Loucy (cell line): ENCODE measurements at regions not wholly inside any gene's neighbourhood (a gene's known extent, or its start where the extent isn't known, plus 50 kb on each side); places are given as distances from the start of the nearest gene placed in this dataset.

ENCODE experiments used
- H2AFZ ChIP-seq: fragments of 200-600 bp; sonication (generic); 2 replicates; pipeline ENCODE4 v1.6.0; 2016; ENCODE audit warnings: antibody characterized with exemption, mild to moderate bottlenecking, low read length, moderate library complexity
- H3F3A ChIP-seq: fragments of 200-600 bp; 2 replicates; pipeline ENCODE4 v1.6.0; 2016; ENCODE audit warnings: antibody characterized with exemption, low read depth, mild to moderate bottlenecking
- H3K27me3 ChIP-seq: fragments of 200-600 bp; sonication (generic); 2 replicates; pipeline ENCODE4 v1.6.1; 2014; ENCODE audit warnings: low read length, mild to moderate bottlenecking; ENCODE audit not compliant: insufficient read depth, poor library complexity, severe bottlenecking
- H3K36me3 ChIP-seq: fragments of 200-600 bp; sonication (generic); 2 replicates; pipeline ENCODE4 v1.6.1; 2016; ENCODE audit warnings: low read length; ENCODE audit not compliant: insufficient read depth
- H3K4me1 ChIP-seq: fragments of 200-600 bp; sonication (generic); 2 replicates; pipeline ENCODE4 v1.5.1; 2014; ENCODE audit warnings: low read length, mild to moderate bottlenecking; ENCODE audit not compliant: insufficient read depth, poor library complexity, severe bottlenecking
- H3K4me2 ChIP-seq: fragments of 200-600 bp; sonication (generic); 2 replicates; pipeline ENCODE4 v1.6.0; 2014; ENCODE audit warnings: antibody characterized with exemption, low read length, low read depth, mild to moderate bottlenecking; ENCODE audit not compliant: poor library complexity, severe bottlenecking
- H3K4me3 ChIP-seq: fragments of 200-600 bp; sonication (generic); 2 replicates; pipeline ENCODE4 v1.5.1; 2014; ENCODE audit warnings: low read length, mild to moderate bottlenecking, mixed read lengths; ENCODE audit not compliant: poor library complexity, severe bottlenecking
- H3K79me2 ChIP-seq: fragments of 200-600 bp; sonication (generic); 2 replicates; pipeline ENCODE4 v1.6.1; 2014; ENCODE audit warnings: low read length; ENCODE audit not compliant: insufficient read depth
- H3K9ac ChIP-seq: fragments of 200-600 bp; sonication (generic); 2 replicates; pipeline ENCODE4 v1.6.0; 2014; ENCODE audit warnings: mild to moderate bottlenecking, low read depth, low read length, moderate library complexity; ENCODE audit not compliant: poor library complexity, severe bottlenecking
- H3K9me2 ChIP-seq: fragments of 200-600 bp; sonication (generic); replicated peaks from 2 replicates; pipeline ENCODE4 v1.6.1; 2016; ENCODE audit warnings: low read depth, low read length, mixed read lengths
- H3K9me3 ChIP-seq: fragments of 200-600 bp; sonication (generic); 2 replicates; pipeline ENCODE4 v1.6.1; 2014; ENCODE audit warnings: mild to moderate bottlenecking, antibody characterized with exemption, low read length, low read depth; ENCODE audit not compliant: insufficient read depth
- H4K20me1 ChIP-seq: fragments of 200-600 bp; sonication (generic); 2 replicates; pipeline ENCODE4 v1.6.0; 2014; ENCODE audit warnings: antibody characterized with exemption, low read length, mild to moderate bottlenecking; ENCODE audit not compliant: insufficient read depth, poor library complexity, severe bottlenecking
- EZH2phosphoT487 ChIP-seq: fragments of 200-600 bp; IDR thresholded peaks from 2 replicates; pipeline ENCODE4 v1.6.1; 2018; ENCODE audit warnings: antibody characterized with exemption, mild to moderate bottlenecking, moderate library complexity, borderline replicate concordance
- TF ChIP-seq, protein P1 (sequence below): fragments of 200-600 bp; sonication (generic); conservative IDR thresholded peaks from 2 replicates; pipeline ENCODE4 v1.5.1; 2014; ENCODE audit warnings: mild to moderate bottlenecking, antibody characterized with exemption, low read length

DNA sequence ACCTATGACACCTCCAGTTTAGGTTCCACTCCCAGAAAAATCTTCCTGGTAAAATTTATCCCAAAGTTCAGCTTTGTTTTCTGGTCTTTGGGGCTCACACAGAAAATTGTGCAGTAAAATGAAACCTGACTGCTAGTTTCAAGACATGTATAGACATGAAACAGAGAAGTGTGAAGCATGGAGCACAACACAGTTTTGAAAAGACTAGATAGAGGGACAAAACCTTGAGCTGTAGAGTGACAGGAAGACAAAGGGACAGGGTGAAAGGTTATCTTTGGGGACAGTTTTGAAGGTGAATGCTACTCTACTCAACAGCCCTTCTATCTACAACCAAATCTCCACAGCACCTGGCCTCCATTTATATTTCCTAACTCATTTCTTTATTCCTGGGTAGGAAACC is 352.6 kb downstream of the RBM43 start:
- Histone ChIP-seq H3K4me1 (peaks cover 1% of the 10 kb centered on the region), H3K9me3 (peaks cover 7% of the 10 kb centered on the region; the same call in 1 of the 2 replicates)

DNA sequence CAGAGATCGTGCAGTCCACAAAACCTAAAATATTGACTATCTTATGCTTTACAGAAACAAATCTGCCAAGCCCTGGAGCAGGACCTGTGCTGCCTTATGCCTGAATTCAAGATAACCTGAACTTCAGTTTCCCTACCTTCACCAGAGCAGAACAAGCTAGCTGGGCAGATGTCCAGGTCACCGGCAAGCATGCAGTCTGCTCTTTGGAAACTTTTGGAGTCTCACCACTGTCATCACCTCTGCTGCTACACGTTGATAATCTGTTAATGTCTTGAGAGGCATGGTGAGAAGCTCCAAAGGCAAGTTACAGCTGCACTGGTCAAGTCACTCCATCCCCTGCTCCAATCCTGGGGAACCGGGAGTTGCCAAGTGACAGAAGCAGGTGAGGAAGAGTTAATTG is 354.2 kb downstream of the RBM43 start:
- Histone ChIP-seq H3K79me2 (no peaks in the 10 kb centered on the region), H3K9ac (no peak overlapping the region), H3F3A (no peaks in the 10 kb centered on the region), H3K9me3 (peaks cover 7% of the 10 kb centered on the region; the same call in 1 of the 2 replicates), H3K36me3 (no peaks in the 10 kb centered on the region), H2AFZ (no peak overlapping the region), H3K9me2 (no peaks in the 10 kb centered on the region), H3K4me3 (no peak overlapping the region), H4K20me1 (no peaks in the 10 kb centered on the region), H3K4me2 (no peak overlapping the region), H3K4me1 (peaks cover 16% of the 10 kb centered on the region), H3K27me3 (no peaks in the 10 kb centered on the region)
- no peak for TF ChIP-seq EZH2phosphoT487
- TF ChIP-seq, protein P1, sequence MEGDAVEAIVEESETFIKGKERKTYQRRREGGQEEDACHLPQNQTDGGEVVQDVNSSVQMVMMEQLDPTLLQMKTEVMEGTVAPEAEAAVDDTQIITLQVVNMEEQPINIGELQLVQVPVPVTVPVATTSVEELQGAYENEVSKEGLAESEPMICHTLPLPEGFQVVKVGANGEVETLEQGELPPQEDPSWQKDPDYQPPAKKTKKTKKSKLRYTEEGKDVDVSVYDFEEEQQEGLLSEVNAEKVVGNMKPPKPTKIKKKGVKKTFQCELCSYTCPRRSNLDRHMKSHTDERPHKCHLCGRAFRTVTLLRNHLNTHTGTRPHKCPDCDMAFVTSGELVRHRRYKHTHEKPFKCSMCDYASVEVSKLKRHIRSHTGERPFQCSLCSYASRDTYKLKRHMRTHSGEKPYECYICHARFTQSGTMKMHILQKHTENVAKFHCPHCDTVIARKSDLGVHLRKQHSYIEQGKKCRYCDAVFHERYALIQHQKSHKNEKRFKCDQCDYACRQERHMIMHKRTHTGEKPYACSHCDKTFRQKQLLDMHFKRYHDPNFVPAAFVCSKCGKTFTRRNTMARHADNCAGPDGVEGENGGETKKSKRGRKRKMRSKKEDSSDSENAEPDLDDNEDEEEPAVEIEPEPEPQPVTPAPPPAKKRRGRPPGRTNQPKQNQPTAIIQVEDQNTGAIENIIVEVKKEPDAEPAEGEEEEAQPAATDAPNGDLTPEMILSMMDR = no peak

More for the DNA sequence above, 352.6 kb downstream of the RBM43 start:
- H3K27me3 ChIP-seq = no peaks in the 10 kb centered on the region
- H3K4me3 ChIP-seq = no peak overlapping the region
- 0 out of 2 replicates have a peak overlapping the region, but pooled peaks have one; percentile 5 for H2AFZ ChIP-seq
- H3K9ac ChIP-seq = no peak overlapping the region
- no peaks in the 10 kb centered on the region for H4K20me1 ChIP-seq
- H3K9me2 ChIP-seq = no peaks in the 10 kb centered on the region
- H3K79me2 ChIP-seq = no peaks in the 10 kb centered on the region
- no peak for TF ChIP-seq EZH2phosphoT487
- TF ChIP-seq, protein P1 = no peak
- H3K4me2 ChIP-seq = no peak overlapping the region
- H3K36me3 ChIP-seq = no peaks in the 10 kb centered on the region
- H3F3A ChIP-seq = no peaks in the 10 kb centered on the region

DNA sequence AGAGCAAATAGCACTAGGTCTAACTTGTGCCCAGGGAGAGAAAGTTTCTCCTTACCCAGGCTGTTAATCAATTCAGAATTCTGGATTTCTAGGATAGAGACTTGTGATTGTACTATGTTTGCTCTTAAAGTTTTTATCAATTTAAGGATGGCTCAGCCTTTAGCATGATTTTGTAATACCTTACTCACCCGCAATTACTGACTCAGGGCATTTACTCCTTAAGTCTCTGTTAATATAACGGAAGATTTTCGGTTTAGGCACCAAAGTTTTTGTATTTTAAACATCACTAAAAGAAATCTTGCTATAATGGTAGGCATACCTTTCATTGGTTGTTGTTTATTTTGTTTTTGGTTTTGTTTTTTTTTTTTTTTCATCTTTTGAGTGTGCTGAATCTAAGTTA is 358.2 kb downstream of the RBM43 start:
- Histone ChIP-seq H3K9me3 (peaks cover 8% of the 10 kb centered on the region; the same call in 1 of the 2 replicates), H3K9me2 (no peaks in the 10 kb centered on the region), H3K27me3 (no peaks in the 10 kb centered on the region), H3K36me3 (no peaks in the 10 kb centered on the region), H3K9ac (no peak overlapping the region), H3F3A (no peaks in the 10 kb centered on the region), H3K79me2 (no peaks in the 10 kb centered on the region), H2AFZ (no peak overlapping the region), H4K20me1 (no peaks in the 10 kb centered on the region), H3K4me3 (no peak overlapping the region), H3K4me1 (peaks cover 16% of the 10 kb centered on the region), H3K4me2 (peak overlapping the region; percentile 15)
- TF ChIP-seq EZH2phosphoT487 = no peak
- TF ChIP-seq, protein P1 = no peak
